Karpas-422 (cell line): ENCODE measurements at regions not wholly inside any gene's neighbourhood (a gene's known extent, or its start where the extent isn't known, plus 50 kb on each side); places are given as distances from the start of the nearest gene placed in this dataset.

Experiments
- DNase-seq: peaks from one replicate; pipeline ENCODE4 v3.0.0-alpha.2; 2015
- H2AFZ ChIP-seq: fragments of 200-600 bp; sonication (generic); 2 replicates; pipeline ENCODE4 v1.6.1; 2014; ENCODE audit warnings: antibody characterized with exemption, low read length, mixed read lengths
- H3K27ac ChIP-seq: fragments of 200-600 bp; sonication (generic); 2 replicates; pipeline ENCODE4 v1.5.1; 2014; ENCODE audit warnings: mild to moderate bottlenecking, low read length, moderate library complexity
- H3K27me3 ChIP-seq: fragments of 200-600 bp; sonication (generic); 2 replicates; pipeline ENCODE4 v1.6.1; 2014; ENCODE audit warnings: low read length, mixed read lengths
- H3K36me3 ChIP-seq: fragments of 200-600 bp; sonication (generic); 2 replicates; pipeline ENCODE4 v1.6.1; 2014; ENCODE audit warnings: low read length, mixed read lengths; ENCODE audit not compliant: insufficient read depth
- H3K4me1 ChIP-seq: fragments of 200-600 bp; sonication (generic); 2 replicates; pipeline ENCODE4 v1.6.1; 2014; ENCODE audit warnings: mild to moderate bottlenecking, low read length, mixed read lengths
- H3K4me2 ChIP-seq: fragments of 200-600 bp; sonication (generic); 2 replicates; pipeline ENCODE4 v1.6.1; 2014; ENCODE audit warnings: low read length, low read depth, mild to moderate bottlenecking; ENCODE audit not compliant: poor library complexity, severe bottlenecking
- H3K4me3 ChIP-seq: fragments of 200-600 bp; sonication (generic); 2 replicates; pipeline ENCODE4 v1.5.1; 2014; ENCODE audit warnings: mild to moderate bottlenecking, antibody characterized with exemption, low read length, mixed read lengths
- H3K79me2 ChIP-seq: fragments of 200-600 bp; sonication (generic); 2 replicates; pipeline ENCODE4 v1.6.1; 2014; ENCODE audit warnings: mild to moderate bottlenecking, low read length, mixed read lengths
- H3K9ac ChIP-seq: fragments of 200-600 bp; sonication (generic); 2 replicates; pipeline ENCODE4 v1.6.0; 2014; ENCODE audit warnings: low read length
- H3K9me2 ChIP-seq: fragments of 200-600 bp; sonication (generic), shearing (Covaris generic); replicated peaks from 2 replicates; pipeline ENCODE4 v1.6.0; 2014; ENCODE audit warnings: mild to moderate bottlenecking, low read length, moderate library complexity; ENCODE audit not compliant: insufficient read depth
- H3K9me3 ChIP-seq: fragments of 300-700, 200-600 bp; sonication (generic); 2 replicates; pipeline ENCODE4 v1.6.1; 2014; ENCODE audit warnings: low read length, mixed read lengths
- H4K20me1 ChIP-seq: fragments of 200-600 bp; sonication (generic); 2 replicates; pipeline ENCODE4 v1.6.1; 2014; ENCODE audit warnings: mild to moderate bottlenecking, antibody characterized with exemption, low read length, low read depth; ENCODE audit not compliant: insufficient read depth

DNA sequence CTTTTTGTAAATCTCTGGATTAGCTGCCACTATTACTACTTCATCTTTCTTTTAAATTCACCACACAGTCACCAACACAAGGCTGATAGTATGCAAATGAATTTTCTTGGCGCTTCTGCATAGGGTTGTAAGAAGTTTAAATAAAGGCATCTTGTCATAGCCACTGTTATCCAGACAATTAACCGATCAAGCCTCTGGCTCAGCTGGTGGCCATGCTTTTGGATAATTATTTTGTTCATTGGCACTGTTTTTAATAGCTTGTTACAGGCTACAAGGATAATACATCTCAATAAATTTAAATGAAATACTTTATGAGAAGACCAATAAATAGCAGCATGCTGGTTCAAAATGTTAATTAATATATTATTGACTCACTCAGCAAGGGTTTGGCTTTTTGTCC lies 1261.0 kb downstream of the FAM181B start:
- Histone ChIP-seq H3K4me2 (no peak overlapping the region), H3K36me3 (no peaks in the 10 kb centered on the region), H3K27me3 (no peaks in the 10 kb centered on the region), H3K27ac (no peak overlapping the region), H4K20me1 (no peaks in the 10 kb centered on the region), H3K9me2 (no peaks in the 10 kb centered on the region), H3K9ac (no peak overlapping the region), H3K9me3 (peaks cover 14% of the 10 kb centered on the region), H3K4me3 (no peak overlapping the region), H3K4me1 (no peaks in the 10 kb centered on the region), H3K79me2 (no peaks in the 10 kb centered on the region), H2AFZ (no peak overlapping the region)
- DNase-seq, result no peak

DNA sequence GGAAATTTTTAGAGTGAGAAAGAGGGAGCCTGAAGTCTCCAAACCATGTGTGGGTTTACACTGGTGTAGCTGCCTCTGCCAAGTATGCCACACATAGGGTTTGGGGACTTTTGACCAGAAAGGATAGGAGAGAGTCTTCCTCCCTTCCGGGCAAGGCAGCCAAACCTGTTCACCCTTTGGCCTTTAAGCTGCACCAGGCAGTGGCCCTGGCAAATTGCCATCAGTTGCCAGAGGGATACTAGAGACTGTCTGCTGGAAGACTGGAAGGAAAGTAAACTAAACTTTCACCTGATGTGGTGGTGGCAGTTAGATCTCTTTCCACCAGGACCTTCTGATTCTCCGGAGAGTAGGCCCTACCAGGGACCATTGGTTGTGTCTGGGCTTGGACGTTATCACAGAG lies 1263.2 kb downstream of the FAM181B start:
- Histone ChIP-seq H3K36me3 (no peaks in the 10 kb centered on the region), H3K4me3 (no peak overlapping the region), H4K20me1 (no peaks in the 10 kb centered on the region), H3K27me3 (no peaks in the 10 kb centered on the region), H3K9ac (no peak overlapping the region), H2AFZ (no peak overlapping the region), H3K4me2 (no peak overlapping the region), H3K9me2 (no peaks in the 10 kb centered on the region), H3K27ac (no peak overlapping the region), H3K9me3 (peaks cover 14% of the 10 kb centered on the region; the same call in 1 of the 2 replicates), H3K4me1 (no peaks in the 10 kb centered on the region), H3K79me2 (no peaks in the 10 kb centered on the region)
- no peak for DNase-seq

GRCh38 chr11:81459766-81460306 lies 1273.8 kb downstream of the FAM181B start:
- no peaks in the 10 kb centered on the region for H3K4me1 ChIP-seq
- H3K9me2 ChIP-seq, result no peaks in the 10 kb centered on the region
- H3K36me3 ChIP-seq, result no peaks in the 10 kb centered on the region
- peaks cover under 1% of the 10 kb centered on the region; the same call in 1 of the 2 replicates for H3K9me3 ChIP-seq
- no peak overlapping the region for H3K9ac ChIP-seq
- H3K4me2 ChIP-seq, result no peak overlapping the region
- no peaks in the 10 kb centered on the region for H4K20me1 ChIP-seq
- no peaks in the 10 kb centered on the region for H3K27me3 ChIP-seq
- H3K79me2 ChIP-seq, result no peaks in the 10 kb centered on the region
- no peak for DNase-seq
- H3K4me3 ChIP-seq, result no peak overlapping the region
- no peak overlapping the region for H3K27ac ChIP-seq
- no peak overlapping the region for H2AFZ ChIP-seq

GRCh38 chr11:81449588-81450156 lies 1284.0 kb downstream of the FAM181B start:
- Histone ChIP-seq H3K27ac (no peak overlapping the region), H3K79me2 (no peaks in the 10 kb centered on the region), H3K4me3 (no peak overlapping the region), H3K9me2 (no peaks in the 10 kb centered on the region), H3K4me1 (no peaks in the 10 kb centered on the region), H3K36me3 (no peaks in the 10 kb centered on the region), H4K20me1 (no peaks in the 10 kb centered on the region), H3K9me3 (peaks cover 3% of the 10 kb centered on the region), H3K27me3 (no peaks in the 10 kb centered on the region), H2AFZ (no peak overlapping the region), H3K9ac (no peak overlapping the region), H3K4me2 (no peak overlapping the region)
- DNase-seq, result no peak

GRCh38 chr11:81444297-81444696 lies 1289.4 kb downstream of the FAM181B start:
- Histone ChIP-seq H4K20me1 (no peaks in the 10 kb centered on the region), H3K9me2 (no peaks in the 10 kb centered on the region), H3K9ac (no peak overlapping the region), H3K4me3 (no peak overlapping the region), H3K79me2 (no peaks in the 10 kb centered on the region), H3K36me3 (no peaks in the 10 kb centered on the region), H3K4me1 (no peaks in the 10 kb centered on the region), H3K4me2 (no peak overlapping the region), H3K27ac (no peak overlapping the region), H2AFZ (no peak overlapping the region), H3K9me3 (peaks cover 10% of the 10 kb centered on the region; the same call in 1 of the 2 replicates), H3K27me3 (no peaks in the 10 kb centered on the region)
- peak; percentile 44 for DNase-seq

DNA sequence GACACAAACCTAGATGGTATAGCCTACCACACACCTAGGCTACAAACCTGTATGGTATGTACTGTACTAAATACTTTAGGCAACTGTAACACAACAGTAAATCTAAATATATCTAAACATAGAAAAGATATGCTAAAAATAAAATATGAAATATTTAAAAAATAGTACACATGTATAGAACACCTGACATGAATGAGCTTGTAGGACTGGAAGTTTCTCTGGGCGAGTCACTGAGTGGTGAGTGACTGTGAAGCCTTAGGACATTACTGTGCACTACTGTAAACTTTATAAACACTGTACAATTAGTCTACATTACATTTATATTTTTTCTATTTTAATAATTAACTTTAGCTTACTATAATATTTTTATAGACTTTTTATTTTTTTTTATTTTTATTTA lies 1301.3 kb downstream of the FAM181B start:
- H3K27ac ChIP-seq, result no peak overlapping the region
- H3K9ac ChIP-seq, result no peak overlapping the region
- H3K27me3 ChIP-seq, result no peaks in the 10 kb centered on the region
- no peaks in the 10 kb centered on the region for H4K20me1 ChIP-seq
- no peaks in the 10 kb centered on the region for H3K36me3 ChIP-seq
- H3K9me3 ChIP-seq, result peaks cover 7% of the 10 kb centered on the region
- no peaks in the 10 kb centered on the region for H3K79me2 ChIP-seq
- no peaks in the 10 kb centered on the region for H3K9me2 ChIP-seq
- no peak for DNase-seq
- no peak overlapping the region for H3K4me3 ChIP-seq
- no peak overlapping the region for H3K4me2 ChIP-seq
- no peak overlapping the region for H2AFZ ChIP-seq
- no peaks in the 10 kb centered on the region for H3K4me1 ChIP-seq

GRCh38 chr11:81424822-81425221 lies 1308.8 kb downstream of the FAM181B start:
- DNase-seq, result no peak
- H3K27me3 ChIP-seq, result no peaks in the 10 kb centered on the region
- H3K36me3 ChIP-seq, result no peaks in the 10 kb centered on the region
- no peak overlapping the region for H3K9ac ChIP-seq
- H3K9me2 ChIP-seq, result no peaks in the 10 kb centered on the region
- no peaks in the 10 kb centered on the region for H4K20me1 ChIP-seq
- H2AFZ ChIP-seq, result no peak overlapping the region
- no peak overlapping the region for H3K4me3 ChIP-seq
- H3K4me2 ChIP-seq, result no peak overlapping the region
- no peaks in the 10 kb centered on the region for H3K79me2 ChIP-seq
- H3K27ac ChIP-seq, result no peak overlapping the region
- H3K9me3 ChIP-seq, result no peaks in the 10 kb centered on the region; the same call in none of the 2 replicates
- H3K4me1 ChIP-seq, result no peaks in the 10 kb centered on the region

GRCh38 chr11:81422402-81422801 lies 1311.3 kb downstream of the FAM181B start:
- H3K9ac ChIP-seq, result no peak overlapping the region
- no peak for DNase-seq
- H3K4me2 ChIP-seq, result no peak overlapping the region
- no peaks in the 10 kb centered on the region for H3K36me3 ChIP-seq
- no peaks in the 10 kb centered on the region for H3K27me3 ChIP-seq
- no peak overlapping the region for H3K4me3 ChIP-seq
- H3K79me2 ChIP-seq, result no peaks in the 10 kb centered on the region
- no peaks in the 10 kb centered on the region for H3K4me1 ChIP-seq
- no peak overlapping the region for H2AFZ ChIP-seq
- H3K9me2 ChIP-seq, result no peaks in the 10 kb centered on the region
- H3K27ac ChIP-seq, result no peak overlapping the region
- peaks cover under 1% of the 10 kb centered on the region for H3K9me3 ChIP-seq
- no peaks in the 10 kb centered on the region for H4K20me1 ChIP-seq
